ENCODE measurements at regions not wholly inside any gene's neighbourhood (a gene's known extent, or its start where the extent isn't known, plus 50 kb on each side); places are given as distances from the start of the nearest gene placed in this dataset.

GRCh38 chr12:66061076-66061475, 69.5 kb downstream of the LLPH start:
- no TSS peak for BruUV-seq (replicated peaks)
- TF ChIP-seq EZH2phosphoT487 (IDR thresholded peaks at IDR 0.05; ENCODE audit: borderline replicate concordance, low read depth, low read length) (no peak), CTCF (conservative IDR thresholded peaks at IDR 0.05; ENCODE audit: low read length) (no peak)
- Histone ChIP-seq H3K4me1 (ENCODE audit: insufficient read depth, low read length, poor library complexity, severe bottlenecking) (no peaks in the 10 kb centered on the region), H4K20me1 (ENCODE audit: insufficient read depth, low read length) (no peaks in the 10 kb centered on the region), H2AFZ (ENCODE audit: low read length) (no peak overlapping the region), H3K9me2 (ENCODE audit: insufficient read depth, low read length) (no peaks in the 10 kb centered on the region), H3K27ac (ENCODE audit: low read depth, low read length, poor library complexity, severe bottlenecking) (no peak overlapping the region), H3K79me2 (ENCODE audit: insufficient read depth, low read depth, low read length) (no peaks in the 10 kb centered on the region), H3K36me3 (ENCODE audit: insufficient read depth, low read length) (no peaks in the 10 kb centered on the region), H3K9me3 (ENCODE audit: low read length) (no peaks in the 10 kb centered on the region), H3K4me2 (ENCODE audit: low read length) (no peak overlapping the region), H3K4me3 (ENCODE audit: low read depth, low read length, poor library complexity, severe bottlenecking) (no peak overlapping the region)
- DNase-seq (ENCODE audit: low spot score): no peak
- intact Hi-C loops (cut with micrococcal nuclease; ENCODE audit: unreplicated experiment): no loop called here
- ChIA-PET CTCF (ENCODE audit: unreplicated experiment) (no interaction called here), POLR2A (interaction anchor here (0.6 to 0.7 kb wide), 2 partner anchors 15 to 1254 kb away, joined by 3 to 4 read pairs; no protein-coding TSS in a partner anchor)

- ChIA-PET CTCF (ENCODE audit: unreplicated experiment) (no interaction called here), POLR2A (interaction anchor here (0.6 to 0.7 kb wide), 2 partner anchors 15 to 1255 kb away, joined by 3 to 4 read pairs; no protein-coding TSS in a partner anchor)
- no peaks in the 10 kb centered on the region for H4K20me1 ChIP-seq (ENCODE audit: insufficient read depth, low read length)
- H3K9me3 ChIP-seq (ENCODE audit: low read length): no peaks in the 10 kb centered on the region
- H3K9me2 ChIP-seq (ENCODE audit: insufficient read depth, low read length): no peaks in the 10 kb centered on the region
- no peak overlapping the region for H3K27ac ChIP-seq (ENCODE audit: low read depth, low read length, poor library complexity, severe bottlenecking)
- H3K4me1 ChIP-seq (ENCODE audit: insufficient read depth, low read length, poor library complexity, severe bottlenecking): no peaks in the 10 kb centered on the region
- H3K36me3 ChIP-seq (ENCODE audit: insufficient read depth, low read length): no peaks in the 10 kb centered on the region
- H2AFZ ChIP-seq (ENCODE audit: low read length): no peak overlapping the region
- intact Hi-C loops (cut with micrococcal nuclease; ENCODE audit: unreplicated experiment): no loop called here
- no TSS peak for BruUV-seq (replicated peaks)
- no peaks in the 10 kb centered on the region for H3K79me2 ChIP-seq (ENCODE audit: insufficient read depth, low read depth, low read length)
- H3K4me3 ChIP-seq (ENCODE audit: low read depth, low read length, poor library complexity, severe bottlenecking): no peak overlapping the region
- H3K4me2 ChIP-seq (ENCODE audit: low read length): no peak overlapping the region
- no peak for DNase-seq (ENCODE audit: low spot score)
- no peak for TF ChIP-seq EZH2phosphoT487 (IDR thresholded peaks at IDR 0.05; ENCODE audit: borderline replicate concordance, low read depth, low read length)
Observed at GRCh38 chr12:66060163-66060907, 70.2 kb downstream of the LLPH start.

- TF ChIP-seq EZH2phosphoT487 (IDR thresholded peaks at IDR 0.05; ENCODE audit: borderline replicate concordance, low read depth, low read length): no peak
- no peak for TF ChIP-seq CTCF (conservative IDR thresholded peaks at IDR 0.05; ENCODE audit: low read length)
- no peak overlapping the region for H3K27ac ChIP-seq (ENCODE audit: low read depth, low read length, poor library complexity, severe bottlenecking)
- no peak overlapping the region for H3K4me3 ChIP-seq (ENCODE audit: low read depth, low read length, poor library complexity, severe bottlenecking)
- intact Hi-C loops (cut with micrococcal nuclease; ENCODE audit: unreplicated experiment): no loop called here
- no peaks in the 10 kb centered on the region for H4K20me1 ChIP-seq (ENCODE audit: insufficient read depth, low read length)
- ChIA-PET POLR2A (no interaction called here), CTCF (ENCODE audit: unreplicated experiment) (no interaction called here)
- DNase-seq (ENCODE audit: low spot score): no peak
- H3K4me1 ChIP-seq (ENCODE audit: insufficient read depth, low read length, poor library complexity, severe bottlenecking): no peaks in the 10 kb centered on the region
- H3K4me2 ChIP-seq (ENCODE audit: low read length): no peak overlapping the region
- no peak overlapping the region for H2AFZ ChIP-seq (ENCODE audit: low read length)
- no peaks in the 10 kb centered on the region for H3K9me3 ChIP-seq (ENCODE audit: low read length)
- H3K36me3 ChIP-seq (ENCODE audit: insufficient read depth, low read length): no peaks in the 10 kb centered on the region
- no TSS peak for BruUV-seq (replicated peaks)
- no peaks in the 10 kb centered on the region for H3K9me2 ChIP-seq (ENCODE audit: insufficient read depth, low read length)
- H3K79me2 ChIP-seq (ENCODE audit: insufficient read depth, low read depth, low read length): no peaks in the 10 kb centered on the region
Observed at GRCh38 chr12:66059666-66060065, 70.9 kb downstream of the LLPH start.
